ENCODE measurements at regions not wholly inside any gene's neighbourhood (a gene's known extent, or its start where the extent isn't known, plus 50 kb on each side); places are given as distances from the start of the nearest gene placed in this dataset.
"Not testable (repeated sequence)": the region's sequence is repeated elsewhere in the genome, so short reads cannot be mapped to it uniquely, and the experiment has no call there.

DNA sequence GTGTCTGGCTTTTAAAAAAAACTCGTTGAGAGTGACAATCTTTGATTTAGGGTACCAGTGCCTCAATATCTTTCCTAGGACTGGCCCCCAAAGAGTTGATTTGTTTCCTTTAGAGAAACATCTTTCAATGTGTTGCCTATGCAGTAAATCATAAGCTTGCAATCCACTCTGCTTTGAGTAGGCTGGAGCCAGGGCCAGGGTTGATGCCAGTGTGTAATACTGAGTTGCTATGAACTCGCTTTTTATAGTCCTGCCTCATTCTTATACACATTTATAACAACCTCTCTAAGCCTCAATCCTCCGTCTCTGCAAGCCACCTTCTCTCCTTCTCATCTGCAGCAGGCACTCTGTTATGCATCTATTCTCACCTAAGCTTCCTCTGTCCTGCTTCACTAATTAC lies 674.9 kb upstream of the POM121L12 start:
- DNase-seq (ENCODE audit: low spot score) = no peak

GRCh38 chr7:52355053-52355452 lies 680.4 kb upstream of the POM121L12 start:
- DNase-seq (ENCODE audit: low spot score) = no peak

GRCh38 chr7:52352013-52352981 lies 683.1 kb upstream of the POM121L12 start:
- no peak for DNase-seq (ENCODE audit: low spot score)

DNA sequence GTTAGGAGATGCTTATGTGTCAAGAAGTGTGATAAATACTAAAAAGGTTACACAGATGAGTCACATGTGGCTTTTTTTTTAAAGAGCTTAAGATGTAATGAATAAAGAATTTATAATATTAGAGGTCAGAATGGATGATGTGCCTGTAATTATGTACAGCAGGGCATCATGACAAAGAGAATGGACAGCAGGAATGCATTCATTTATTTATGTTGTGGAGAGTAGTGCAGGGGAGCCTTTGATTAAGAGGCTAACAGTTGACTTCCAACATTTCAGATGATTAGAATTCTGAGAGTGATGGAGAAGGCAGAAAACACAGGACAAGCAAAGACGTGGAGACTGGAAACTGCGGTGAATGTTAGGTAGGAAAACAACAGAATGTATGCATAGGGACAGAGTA lies 691.4 kb upstream of the POM121L12 start:
- DNase-seq (ENCODE audit: low spot score) = no peak

DNA sequence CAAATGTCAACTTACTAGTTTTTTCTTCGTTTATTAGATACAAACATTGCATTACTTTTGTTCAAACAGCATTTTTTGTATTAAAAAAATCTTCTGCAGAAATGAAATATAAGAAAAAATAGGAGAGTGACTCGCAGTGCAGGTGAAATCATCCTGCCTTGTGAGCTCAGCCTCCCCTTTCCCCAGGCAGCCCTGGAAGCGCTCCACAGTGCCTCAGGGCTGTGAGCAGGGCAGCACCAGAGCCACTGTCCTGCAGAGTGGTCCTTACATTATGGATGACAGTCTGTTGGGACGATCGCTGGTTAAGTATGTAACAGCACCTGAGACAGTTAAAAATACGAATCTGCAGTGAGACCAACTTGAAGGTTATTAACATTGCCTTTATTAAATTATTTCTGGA lies 695.4 kb upstream of the POM121L12 start:
- no peak for DNase-seq (ENCODE audit: low spot score)

- not testable (repeated sequence) for DNase-seq (ENCODE audit: low spot score)
These were observed 707.1 kb upstream of the POM121L12 start for GRCh38 chr7:52328328-52328727.

DNA sequence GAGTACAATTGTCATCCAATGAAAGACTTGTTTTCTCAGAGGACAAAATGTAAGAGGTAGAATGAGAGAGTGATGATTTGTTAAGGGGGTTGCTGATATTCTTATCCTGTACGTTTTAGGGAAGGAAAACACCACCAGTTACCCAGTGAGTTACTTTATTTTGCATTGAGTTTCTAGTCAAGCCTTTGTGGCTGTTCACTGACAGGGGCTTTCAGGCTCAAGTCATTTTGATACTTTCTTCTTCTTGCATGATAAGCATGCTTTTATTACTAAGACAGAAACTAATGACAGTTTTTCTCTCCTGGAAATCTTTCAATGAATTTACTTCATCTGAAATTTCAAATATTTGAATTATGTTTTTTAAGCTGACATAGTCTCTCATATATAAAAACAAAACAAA lies 710.2 kb upstream of the POM121L12 start:
- DNase-seq (ENCODE audit: low spot score) = no peak

DNA sequence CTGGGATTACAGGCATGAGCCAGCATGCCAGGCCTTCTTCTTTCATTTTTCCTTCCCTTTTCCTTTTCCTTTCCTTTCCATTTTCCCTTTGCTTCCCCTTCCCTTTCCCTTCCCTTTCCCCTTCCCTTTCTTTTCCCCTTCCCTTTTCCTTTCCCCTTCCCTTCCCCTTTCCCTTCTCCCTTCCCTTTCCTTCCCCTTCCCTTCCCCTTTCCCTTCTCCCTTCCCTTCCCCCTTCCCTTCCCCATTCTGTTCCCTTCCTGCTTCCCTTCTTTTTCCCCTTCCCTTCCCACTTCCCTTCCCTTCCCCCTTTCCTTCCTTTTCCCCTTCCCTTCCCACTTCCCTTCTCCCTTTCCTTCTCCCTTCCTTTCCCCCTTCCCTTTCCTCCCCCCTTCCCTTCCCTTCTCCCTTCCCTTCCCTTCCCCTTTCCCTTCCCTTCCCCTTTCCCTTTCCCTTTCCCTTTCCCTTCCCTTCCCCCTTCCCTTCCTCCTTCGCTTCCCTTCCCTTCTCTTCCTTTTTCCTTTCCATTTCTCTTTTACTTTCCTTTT lies 712.2 kb upstream of the POM121L12 start:
- no peak for DNase-seq (ENCODE audit: low spot score)

GRCh38 chr7:52320610-52321009 lies 714.8 kb upstream of the POM121L12 start:
- no peak for DNase-seq (ENCODE audit: low spot score)

GRCh38 chr7:52317921-52318320 lies 717.5 kb upstream of the POM121L12 start:
- no peak for DNase-seq (ENCODE audit: low spot score)

GRCh38 chr7:52311886-52312285 lies 723.5 kb upstream of the POM121L12 start:
- DNase-seq (ENCODE audit: low spot score) = no peak

DNA sequence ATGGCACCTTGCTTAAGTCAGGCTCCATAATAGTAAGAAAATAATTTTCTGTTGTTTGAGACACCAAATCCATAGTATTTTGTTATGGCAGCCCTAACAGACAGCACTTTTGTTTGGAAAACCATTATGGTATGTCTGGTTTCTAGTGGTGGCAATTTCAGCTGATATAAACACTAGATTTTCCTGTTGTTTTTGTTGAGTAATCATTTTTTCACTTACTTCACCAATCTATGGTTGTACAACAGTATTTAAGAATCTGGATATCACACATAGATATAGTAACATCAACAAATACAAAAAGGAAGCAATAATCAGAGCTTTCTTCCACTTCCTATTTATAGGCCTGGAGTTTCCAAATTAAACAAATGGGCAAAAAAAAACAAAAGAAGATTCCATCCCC lies 725.8 kb upstream of the POM121L12 start:
- no peak for DNase-seq (ENCODE audit: low spot score)

GRCh38 chr7:52302765-52303520 lies 732.5 kb upstream of the POM121L12 start:
- no peak for DNase-seq (ENCODE audit: low spot score)

DNA sequence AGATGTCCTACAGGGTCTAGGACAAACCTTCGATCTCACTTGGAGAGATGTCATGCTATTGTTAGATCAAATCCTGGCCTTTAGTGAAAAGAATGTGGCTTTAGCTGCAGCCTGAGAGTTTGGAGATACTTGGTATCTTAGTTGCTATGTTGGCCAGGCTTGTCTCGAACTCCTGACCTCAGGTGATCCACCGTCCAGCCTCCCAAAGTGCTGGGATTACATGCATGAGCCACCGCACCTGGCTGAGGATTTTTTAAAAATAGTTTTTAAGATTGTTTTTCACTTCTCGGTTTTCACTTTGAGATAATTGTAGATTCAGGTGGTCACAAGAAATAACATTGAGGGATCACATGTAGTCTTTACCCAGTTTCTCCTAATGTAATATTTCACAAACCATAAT lies 738.3 kb upstream of the POM121L12 start:
- no peak for DNase-seq (ENCODE audit: low spot score)

- no peak for DNase-seq (ENCODE audit: low spot score)
These were observed 740.5 kb upstream of the POM121L12 start for GRCh38 chr7:52294942-52295341.

DNA sequence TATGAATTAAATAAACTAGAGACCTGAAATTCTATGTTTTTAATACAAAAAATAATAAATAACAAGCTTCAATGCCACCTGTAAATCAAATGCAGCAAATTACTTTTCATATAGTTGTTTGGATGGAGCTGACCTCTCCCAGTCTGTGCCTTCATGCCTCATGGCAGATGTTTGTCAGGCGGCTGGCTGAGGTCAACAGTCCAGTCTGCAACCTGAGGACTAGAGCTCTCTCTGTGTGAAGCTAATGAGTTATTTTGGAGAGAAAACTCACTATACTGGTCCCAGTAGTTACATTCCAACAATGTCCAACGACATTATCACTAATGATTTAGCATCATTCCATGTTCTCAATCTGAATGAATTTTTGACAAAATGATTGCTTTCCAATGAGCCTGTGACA lies 746.2 kb upstream of the POM121L12 start:
- no peak for DNase-seq (ENCODE audit: low spot score)

- no peak for DNase-seq (ENCODE audit: low spot score)
These were observed 747.7 kb upstream of the POM121L12 start for GRCh38 chr7:52287698-52288097.

DNA sequence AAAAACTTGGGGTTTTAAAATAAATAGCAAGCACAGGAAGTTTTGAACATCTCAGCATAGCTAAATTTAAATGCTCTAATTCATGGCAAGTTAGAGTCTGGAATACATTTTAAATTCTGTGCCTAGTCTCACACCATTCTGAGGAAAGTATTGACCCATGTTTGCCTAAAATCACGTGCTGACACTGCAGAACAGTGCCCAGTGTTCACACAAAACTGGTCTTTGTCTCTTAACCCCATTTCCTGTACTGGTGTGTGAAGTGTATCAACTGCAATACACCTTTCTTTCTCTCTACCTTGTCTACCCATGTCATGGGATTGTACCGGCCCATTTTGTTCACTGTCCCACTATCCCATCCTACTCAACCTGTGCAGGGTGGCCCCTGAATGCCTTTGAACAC lies 749.7 kb upstream of the POM121L12 start:
- DNase-seq (ENCODE audit: low spot score) = no peak

GRCh38 chr7:52283335-52283734 lies 752.1 kb upstream of the POM121L12 start:
- no peak for DNase-seq (ENCODE audit: low spot score)

DNA sequence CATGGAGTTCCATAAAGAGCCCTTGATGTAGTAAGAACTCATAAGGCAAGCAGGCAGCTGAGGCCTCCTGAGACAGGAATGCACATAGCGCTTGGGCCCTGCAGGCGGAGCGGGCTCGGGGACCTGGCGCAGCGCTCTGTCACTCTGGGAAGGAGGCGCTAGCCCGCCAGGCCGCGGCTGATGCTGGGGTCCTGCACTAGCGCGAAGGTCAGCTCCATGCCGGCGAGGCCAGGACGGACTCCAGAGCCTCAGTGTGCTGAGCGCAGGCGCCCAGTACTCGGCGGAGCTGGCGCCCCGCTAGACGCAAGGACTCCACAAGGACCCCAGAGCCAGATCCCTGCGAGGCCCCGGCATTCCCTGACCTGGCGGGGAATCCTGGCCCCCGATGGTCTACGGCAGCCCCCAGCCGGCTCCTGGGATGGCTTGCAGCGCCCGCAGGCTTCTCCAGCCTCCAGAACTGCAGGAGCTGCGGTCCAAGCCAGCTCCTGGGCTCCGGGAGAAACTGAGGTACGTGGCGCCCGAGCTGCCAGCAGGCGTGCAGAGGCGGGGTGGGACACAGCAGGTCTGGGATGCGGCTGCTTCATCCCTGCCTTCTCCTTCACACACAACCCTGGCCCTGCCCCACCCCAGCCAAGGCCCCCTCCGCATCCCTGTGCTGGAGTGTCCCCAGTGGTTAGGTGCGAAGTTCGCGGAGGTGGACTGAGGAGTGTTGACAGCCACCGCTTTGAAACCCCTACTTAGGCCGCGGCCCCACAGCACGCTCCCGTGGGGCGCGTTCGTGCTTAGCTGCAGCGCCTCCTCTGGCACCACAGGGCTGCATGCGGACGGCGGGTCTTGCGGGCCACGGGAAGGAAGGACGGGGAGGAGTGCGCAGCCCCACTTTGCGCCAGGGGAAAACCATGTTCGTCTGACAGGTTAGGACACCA lies 761.5 kb upstream of the POM121L12 start:
- no peak for DNase-seq (ENCODE audit: low spot score)

DNA sequence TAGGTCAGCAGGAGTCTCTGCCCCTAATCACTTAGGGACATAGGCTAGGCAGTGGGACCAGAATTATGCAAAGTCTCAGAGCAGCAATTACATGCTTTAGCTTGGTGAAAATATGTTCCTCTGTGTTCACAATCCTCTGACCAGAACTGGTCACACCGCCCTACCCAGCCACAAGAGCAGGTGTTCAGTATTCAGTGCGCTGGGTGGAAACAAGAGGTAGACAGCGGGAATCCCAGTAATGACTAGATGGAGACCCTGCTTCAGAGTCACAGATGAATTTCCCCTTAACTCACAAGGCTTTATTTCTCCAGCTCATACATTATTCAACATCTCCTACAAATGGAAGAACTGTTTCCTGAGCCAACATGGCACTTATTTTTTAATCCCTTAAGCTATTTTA lies 763.7 kb upstream of the POM121L12 start:
- no peak for DNase-seq (ENCODE audit: low spot score)

DNA sequence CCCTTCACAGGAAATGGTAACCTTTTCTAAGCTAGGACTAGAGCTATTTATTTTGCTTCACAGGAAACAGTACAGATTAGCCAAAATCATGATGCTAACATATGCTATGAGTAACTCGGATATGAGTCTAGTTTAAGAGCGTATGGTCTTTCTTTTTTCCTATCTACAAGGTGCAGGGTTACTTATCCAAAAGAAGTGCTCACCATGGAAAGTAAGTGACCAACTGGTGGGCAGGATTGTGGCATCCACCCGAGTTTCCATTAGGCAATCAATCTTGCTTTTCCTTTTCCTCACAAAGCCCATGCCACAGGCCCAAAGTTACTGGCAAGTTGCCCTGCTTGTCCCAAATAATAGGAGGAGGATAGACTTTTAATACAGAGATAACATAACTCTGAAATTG lies 765.1 kb upstream of the POM121L12 start:
- DNase-seq (ENCODE audit: low spot score) = no peak
